ENCODE measurements at regions not wholly inside any gene's neighbourhood (a gene's known extent, or its start where the extent isn't known, plus 50 kb on each side); places are given as distances from the start of the nearest gene placed in this dataset.
"Not testable (repeated sequence)": the region's sequence is repeated elsewhere in the genome, so short reads cannot be mapped to it uniquely, and the experiment has no call there.

GRCh38 chrX:122087341-122087740 is 1039.9 kb downstream of the GLUD2 start:
- intact Hi-C loops (cut with DNase I), result no loop called here

GRCh38 chrX:122091571-122091970 is 1044.2 kb downstream of the GLUD2 start:
- intact Hi-C loops (cut with DNase I), result no loop called here
- no peak for DNase-seq (ENCODE audit: low spot score)

More at GRCh38 chrX:122087341-122087740, 1039.9 kb downstream of the GLUD2 start:
- DNase-seq (ENCODE audit: low spot score), result no peak

GRCh38 chrX:122092360-122092759 is 1045.0 kb downstream of the GLUD2 start:
- DNase-seq (ENCODE audit: low spot score), result no peak
- intact Hi-C loops (cut with DNase I), result no loop called here

GRCh38 chrX:122092978-122093377 is 1045.6 kb downstream of the GLUD2 start:
- intact Hi-C loops (cut with DNase I), result no loop called here
- no peak for DNase-seq (ENCODE audit: low spot score)

GRCh38 chrX:122094611-122095010 is 1047.2 kb downstream of the GLUD2 start:
- intact Hi-C loops (cut with DNase I), result no loop called here
- DNase-seq (ENCODE audit: low spot score), result no peak

- intact Hi-C loops (cut with DNase I), result no loop called here
- DNase-seq (ENCODE audit: low spot score), result no peak
Observed at GRCh38 chrX:122113376-122113775, 1066.0 kb downstream of the GLUD2 start.

- DNase-seq (ENCODE audit: low spot score), result no peak
- intact Hi-C loops (cut with DNase I), result no loop called here
Observed at GRCh38 chrX:122113896-122114295, 1066.5 kb downstream of the GLUD2 start.

GRCh38 chrX:122115604-122116003 is 1068.2 kb downstream of the GLUD2 start:
- DNase-seq (ENCODE audit: low spot score), result no peak

GRCh38 chrX:122119361-122119760 is 1064.7 kb upstream of the GRIA3 start:
- no peak for DNase-seq (ENCODE audit: low spot score)
- intact Hi-C loops (cut with DNase I), result no loop called here

More at GRCh38 chrX:122115604-122116003, 1068.2 kb downstream of the GLUD2 start:
- intact Hi-C loops (cut with DNase I), result no loop called here

GRCh38 chrX:122122274-122122673 is 1061.8 kb upstream of the GRIA3 start:
- intact Hi-C loops (cut with DNase I), result no loop called here
- DNase-seq (ENCODE audit: low spot score), result no peak

GRCh38 chrX:122133478-122133877 is 1050.6 kb upstream of the GRIA3 start:
- intact Hi-C loops (cut with DNase I), result no loop called here
- DNase-seq (ENCODE audit: low spot score), result no peak

- intact Hi-C loops (cut with DNase I), result no loop called here
- DNase-seq (ENCODE audit: low spot score), result peak; percentile 77
Observed at GRCh38 chrX:122134291-122134690, 1049.8 kb upstream of the GRIA3 start.

- peak; percentile 77 for DNase-seq (ENCODE audit: low spot score)
- intact Hi-C loops (cut with DNase I), result no loop called here
Observed at GRCh38 chrX:122135070-122135469, 1049.0 kb upstream of the GRIA3 start.

- intact Hi-C loops (cut with DNase I); DNase-seq (ENCODE audit: low spot score): not testable (repeated sequence)
Observed at GRCh38 chrX:122140219-122140618, 1043.9 kb upstream of the GRIA3 start.

GRCh38 chrX:122154019-122154418 is 1030.1 kb upstream of the GRIA3 start:
- no peak for DNase-seq (ENCODE audit: low spot score)
- intact Hi-C loops (cut with DNase I), result no loop called here

GRCh38 chrX:122168241-122168640 is 1015.8 kb upstream of the GRIA3 start:
- DNase-seq (ENCODE audit: low spot score), result no peak
- intact Hi-C loops (cut with DNase I), result no loop called here

GRCh38 chrX:122184791-122185190 is 999.3 kb upstream of the GRIA3 start:
- no peak for DNase-seq (ENCODE audit: low spot score)
- intact Hi-C loops (cut with DNase I), result no loop called here

GRCh38 chrX:122187069-122187713 is 996.9 kb upstream of the GRIA3 start:
- intact Hi-C loops (cut with DNase I), result no loop called here
- no peak for DNase-seq (ENCODE audit: low spot score)

- intact Hi-C loops (cut with DNase I), result no loop called here
- no peak for DNase-seq (ENCODE audit: low spot score)
Observed at GRCh38 chrX:122188751-122189150, 995.3 kb upstream of the GRIA3 start.

GRCh38 chrX:122196343-122196742 is 987.7 kb upstream of the GRIA3 start:
- intact Hi-C loops (cut with DNase I), result no loop called here
- DNase-seq (ENCODE audit: low spot score), result no peak

GRCh38 chrX:122203399-122203798 is 980.7 kb upstream of the GRIA3 start:
- DNase-seq (ENCODE audit: low spot score), result no peak
- intact Hi-C loops (cut with DNase I), result no loop called here

GRCh38 chrX:122218666-122219065 is 965.4 kb upstream of the GRIA3 start:
- no peak for DNase-seq (ENCODE audit: low spot score)
- intact Hi-C loops (cut with DNase I), result no loop called here
